Body of pancreas (tissue), 4 donors: ENCODE measurements at regions not wholly inside any gene's neighbourhood (a gene's known extent, or its start where the extent isn't known, plus 50 kb on each side); places are given as distances from the start of the nearest gene placed in this dataset.

Experiments used
- POLR2A ChIP-seq, 3 donors: fragments of 450-650 bp; IDR thresholded peaks; one replicate each; pipeline ENCODE4 v1.6.1; 2016; ENCODE audit warnings: antibody characterized with exemption in 3 of 3, mild to moderate bottlenecking in 2 of 3
- TF ChIP-seq, protein P1 (sequence below), 7 experiments: fragments of 450-650 bp in 4 of 7; fragments of 200-600 bp in 3 of 7; sonication (generic) in 3 of 7; IDR thresholded peaks; one replicate each; pipeline ENCODE4 v1.5.1; 2016 to 2019; ENCODE audit warnings: antibody characterized with exemption in 7 of 7

DNA sequence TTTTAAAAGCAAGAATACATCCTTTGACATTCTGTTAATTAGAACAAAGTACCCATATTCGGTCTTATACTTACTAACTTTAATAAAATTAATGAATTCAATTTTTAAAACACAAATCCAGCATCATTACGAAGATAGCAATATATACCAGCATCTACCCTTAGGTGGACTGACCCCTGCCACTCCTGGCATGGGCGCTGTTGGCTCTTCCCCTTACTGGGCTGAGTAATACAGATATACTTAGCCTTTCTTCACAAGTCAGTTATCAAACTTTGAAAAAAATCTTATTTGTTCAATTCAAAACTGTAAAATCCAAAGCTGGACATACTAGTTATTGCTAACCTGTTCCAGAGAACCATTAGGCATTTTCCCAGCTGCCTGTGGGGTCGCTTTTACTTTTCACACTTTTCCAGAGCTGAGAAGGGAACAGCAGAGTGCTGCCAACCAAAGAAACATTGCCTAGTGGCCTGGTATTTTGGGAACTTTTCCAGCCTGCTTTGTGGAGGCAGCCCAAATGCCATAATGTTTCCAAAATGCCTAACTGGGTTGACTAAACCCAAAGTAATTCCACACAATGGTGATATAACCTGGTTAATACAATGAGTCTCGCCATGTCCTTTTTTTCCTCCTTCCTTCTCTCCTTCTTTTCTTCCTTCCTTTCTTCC, 424.7 kb upstream of the ADGRL2 start:
- TF ChIP-seq, protein P1, sequence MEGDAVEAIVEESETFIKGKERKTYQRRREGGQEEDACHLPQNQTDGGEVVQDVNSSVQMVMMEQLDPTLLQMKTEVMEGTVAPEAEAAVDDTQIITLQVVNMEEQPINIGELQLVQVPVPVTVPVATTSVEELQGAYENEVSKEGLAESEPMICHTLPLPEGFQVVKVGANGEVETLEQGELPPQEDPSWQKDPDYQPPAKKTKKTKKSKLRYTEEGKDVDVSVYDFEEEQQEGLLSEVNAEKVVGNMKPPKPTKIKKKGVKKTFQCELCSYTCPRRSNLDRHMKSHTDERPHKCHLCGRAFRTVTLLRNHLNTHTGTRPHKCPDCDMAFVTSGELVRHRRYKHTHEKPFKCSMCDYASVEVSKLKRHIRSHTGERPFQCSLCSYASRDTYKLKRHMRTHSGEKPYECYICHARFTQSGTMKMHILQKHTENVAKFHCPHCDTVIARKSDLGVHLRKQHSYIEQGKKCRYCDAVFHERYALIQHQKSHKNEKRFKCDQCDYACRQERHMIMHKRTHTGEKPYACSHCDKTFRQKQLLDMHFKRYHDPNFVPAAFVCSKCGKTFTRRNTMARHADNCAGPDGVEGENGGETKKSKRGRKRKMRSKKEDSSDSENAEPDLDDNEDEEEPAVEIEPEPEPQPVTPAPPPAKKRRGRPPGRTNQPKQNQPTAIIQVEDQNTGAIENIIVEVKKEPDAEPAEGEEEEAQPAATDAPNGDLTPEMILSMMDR (IDR thresholded peaks at IDR 0.05), result no peak
- TF ChIP-seq POLR2A (IDR thresholded peaks at IDR 0.05), result no peak
